Upper lobe of left lung (tissue), 6 donors: ENCODE measurements at regions not wholly inside any gene's neighbourhood (a gene's known extent, or its start where the extent isn't known, plus 50 kb on each side); places are given as distances from the start of the nearest gene placed in this dataset.
A peak's percentile ranks its signal among the peaks of the same experiment; 100 is the strongest.

Experiments used
- ATAC-seq, 2 donors: fragments of 200-7000 bp; cut with Tn5 transposase; one replicate each; pipeline ENCODE4 v1.9.1; 2022; ENCODE audit warnings: mild to moderate bottlenecking in 2 of 2, moderate library complexity in 2 of 2; ENCODE audit not compliant: low FRiP score in 2 of 2
- DNase-seq, 2 donors: peaks; one replicate each; pipeline ENCODE4 v3.0.0-alpha.2; 2019 to 2020
- H3K27ac ChIP-seq, 4 donors: fragments of 200-600 bp; sonication (generic); one replicate each; pipeline ENCODE4 v1.5.1; 2016 to 2019
- H3K27me3 ChIP-seq, 4 donors: fragments of 200-600 bp; sonication (generic); one replicate each; pipeline ENCODE4 v1.5.1; 2017 to 2019
- H3K36me3 ChIP-seq, 4 donors: fragments of 200-600 bp; sonication (generic); one replicate each; pipeline ENCODE4 v1.5.1; 2016 to 2019
- H3K4me1 ChIP-seq, 4 donors: fragments of 200-600 bp; sonication (generic); one replicate each; pipeline ENCODE4 v1.5.1; 2018 to 2019
- H3K4me3 ChIP-seq, 4 donors: fragments of 200-600 bp; sonication (generic); one replicate each; pipeline ENCODE4 v1.5.1; 2017 to 2019; ENCODE audit warnings: mild to moderate bottlenecking in 2 of 4, moderate library complexity in 1 of 4
- H3K9me3 ChIP-seq, 4 donors: fragments of 200-600 bp; sonication (generic); one replicate each; pipeline ENCODE4 v1.5.1; 2018 to 2019
- CTCF ChIP-seq, 6 experiments: fragments of 450-650 bp in 4 of 6; fragments of 200-600 bp in 2 of 6; sonication (generic) in 2 of 6; IDR thresholded peaks; one replicate each; pipeline ENCODE4 v1.5.1; 2016 to 2019; ENCODE audit warnings: antibody characterized with exemption in 6 of 6
- EP300 ChIP-seq, 4 donors: sonication (generic); formaldehyde crosslinking; IDR thresholded peaks; one replicate each; pipeline ENCODE4 v1.5.1; 2017; ENCODE audit warnings: antibody characterized with exemption in 4 of 4, control low read depth in 2 of 4
- POLR2A ChIP-seq, 4 donors: fragments of 450-650 bp; IDR thresholded peaks; one replicate each; pipeline ENCODE4 v1.5.1; 2016 to 2017; ENCODE audit warnings: antibody characterized with exemption in 4 of 4, mild to moderate bottlenecking in 2 of 4
- POLR2AphosphoS5 ChIP-seq, 2 donors: sonication (generic); formaldehyde crosslinking; IDR thresholded peaks; one replicate each; pipeline ENCODE4 v1.5.1; 2017; ENCODE audit warnings: antibody characterized with exemption in 2 of 2
- WGBS, 2 donors: methylation state at CpG; one replicate each; pipeline ENCODE4 v1.1.5; 2017 to 2018; 5-methylcytosine and 5-hydroxymethylcytosine counted together
- donor health status: DM: no; HTN: no; CAD: no; lungs with moderate emphysema.
- donor health status: DM: no; HTN: yes; CAD: no; lungs with severe emphysema.

GRCh38 chr16:9489835-9490467, 398.5 kb downstream of the HAPSTR1 start:
- H3K4me3 ChIP-seq, result no peak overlapping the region
- ATAC-seq (no peak), DNase-seq (peak in 1 of 2 donors; percentile 8)
- no peaks in the 10 kb centered on the region for H3K4me1 ChIP-seq
- H3K9me3 ChIP-seq, result peaks cover 0 to 2% (median 0%) of the 10 kb centered on the region in 4 donors
- no peaks in the 10 kb centered on the region for H3K27me3 ChIP-seq
- no peaks in the 10 kb centered on the region for H3K36me3 ChIP-seq
- H3K27ac ChIP-seq, result no peak overlapping the region
- WGBS, 2 donors, result 47 to 67% methylated on average over 10 of the region's 10 CpGs
- TF ChIP-seq POLR2AphosphoS5 (IDR thresholded peaks at IDR 0.05), result no peak
- no peak for TF ChIP-seq CTCF (IDR thresholded peaks at IDR 0.05)
- TF ChIP-seq EP300 (IDR thresholded peaks at IDR 0.05), result no peak
- TF ChIP-seq POLR2A (IDR thresholded peaks at IDR 0.05), result no peak

GRCh38 chr16:9495824-9496223, 404.4 kb downstream of the HAPSTR1 start:
- no peaks in the 10 kb centered on the region for H3K9me3 ChIP-seq
- H3K27ac ChIP-seq, result no peak overlapping the region
- ATAC-seq, result no peak
- H3K4me1 ChIP-seq, result no peaks in the 10 kb centered on the region
- H3K36me3 ChIP-seq, result no peaks in the 10 kb centered on the region
- WGBS, 2 donors, result 56 to 75% methylated on average over 3 of the region's 3 CpGs
- no peak overlapping the region for H3K4me3 ChIP-seq
- TF ChIP-seq CTCF (IDR thresholded peaks at IDR 0.05) (no peak), POLR2A (IDR thresholded peaks at IDR 0.05) (no peak), POLR2AphosphoS5 (IDR thresholded peaks at IDR 0.05) (no peak), EP300 (IDR thresholded peaks at IDR 0.05) (no peak)
- no peaks in the 10 kb centered on the region for H3K27me3 ChIP-seq
- DNase-seq, result no peak

- ATAC-seq, result no peak
- H3K4me3 ChIP-seq, result no peak overlapping the region
- no peaks in the 10 kb centered on the region for H3K9me3 ChIP-seq
- WGBS, 2 donors, result 77 to 93% methylated on average over 3 of the region's 3 CpGs
- H3K27ac ChIP-seq, result no peak overlapping the region
- no peaks in the 10 kb centered on the region for H3K27me3 ChIP-seq
- H3K36me3 ChIP-seq, result no peaks in the 10 kb centered on the region
- no peak for DNase-seq
- no peak for TF ChIP-seq EP300 (IDR thresholded peaks at IDR 0.05)
- TF ChIP-seq POLR2A (IDR thresholded peaks at IDR 0.05), result no peak
- no peak for TF ChIP-seq POLR2AphosphoS5 (IDR thresholded peaks at IDR 0.05)
- TF ChIP-seq CTCF (IDR thresholded peaks at IDR 0.05), result no peak
- no peaks in the 10 kb centered on the region for H3K4me1 ChIP-seq
These were observed 406.3 kb downstream of the HAPSTR1 start for GRCh38 chr16:9497750-9498149.

- Histone ChIP-seq H3K4me1 (no peaks in the 10 kb centered on the region), H3K27ac (no peak overlapping the region), H3K27me3 (no peaks in the 10 kb centered on the region), H3K9me3 (no peaks in the 10 kb centered on the region), H3K4me3 (no peak overlapping the region), H3K36me3 (no peaks in the 10 kb centered on the region)
- DNase-seq, result peak in 1 of 2 donors; percentile 33
- no peak for ATAC-seq
- WGBS, 2 donors, result 18 to 24% methylated on average over 1 of the region's 1 CpG
- no peak for TF ChIP-seq EP300 (IDR thresholded peaks at IDR 0.05)
- no peak for TF ChIP-seq POLR2AphosphoS5 (IDR thresholded peaks at IDR 0.05)
- no peak for TF ChIP-seq POLR2A (IDR thresholded peaks at IDR 0.05)
- no peak for TF ChIP-seq CTCF (IDR thresholded peaks at IDR 0.05)
These were observed 408.6 kb downstream of the HAPSTR1 start for GRCh38 chr16:9499941-9500593.

GRCh38 chr16:9500872-9501271, 409.4 kb downstream of the HAPSTR1 start:
- Histone ChIP-seq H3K9me3 (no peaks in the 10 kb centered on the region), H3K4me3 (no peak overlapping the region), H3K27ac (no peak overlapping the region), H3K4me1 (no peaks in the 10 kb centered on the region), H3K27me3 (no peaks in the 10 kb centered on the region), H3K36me3 (no peaks in the 10 kb centered on the region)
- DNase-seq (no peak), ATAC-seq (no peak)
- WGBS, 2 donors, result 79 to 91% methylated on average over 2 of the region's 2 CpGs
- TF ChIP-seq POLR2A (IDR thresholded peaks at IDR 0.05) (no peak), CTCF (IDR thresholded peaks at IDR 0.05) (no peak), EP300 (IDR thresholded peaks at IDR 0.05) (no peak), POLR2AphosphoS5 (IDR thresholded peaks at IDR 0.05) (no peak)
